ENCODE measurements at regions not wholly inside any gene's neighbourhood (a gene's known extent, or its start where the extent isn't known, plus 50 kb on each side); places are given as distances from the start of the nearest gene placed in this dataset.

- no peak for DNase-seq (ENCODE audit: low spot score)
- no peak overlapping the region for H3K27ac ChIP-seq (ENCODE audit: low read depth, low read length, poor library complexity, severe bottlenecking)
- ChIA-PET POLR2A (interaction anchor here (0.6 kb wide), 1 partner anchor 12 kb away, joined by 3 read pairs; no protein-coding TSS in a partner anchor), CTCF (ENCODE audit: unreplicated experiment) (no interaction called here)
- H2AFZ ChIP-seq (ENCODE audit: low read length) = no peak overlapping the region
- H3K36me3 ChIP-seq (ENCODE audit: insufficient read depth, low read length) = no peaks in the 10 kb centered on the region
- H3K79me2 ChIP-seq (ENCODE audit: insufficient read depth, low read depth, low read length) = no peaks in the 10 kb centered on the region
- no TSS peak for BruUV-seq (replicated peaks)
- no peak overlapping the region for H3K4me2 ChIP-seq (ENCODE audit: low read length)
- H3K4me3 ChIP-seq (ENCODE audit: low read depth, low read length, poor library complexity, severe bottlenecking) = no peak overlapping the region
- no peaks in the 10 kb centered on the region for H3K9me2 ChIP-seq (ENCODE audit: insufficient read depth, low read length)
- H4K20me1 ChIP-seq (ENCODE audit: insufficient read depth, low read length) = no peaks in the 10 kb centered on the region
- intact Hi-C loops (cut with micrococcal nuclease; ENCODE audit: unreplicated experiment) = no loop called here
- H3K4me1 ChIP-seq (ENCODE audit: insufficient read depth, low read length, poor library complexity, severe bottlenecking) = peaks cover under 1% of the 10 kb centered on the region
- no peaks in the 10 kb centered on the region for H3K9me3 ChIP-seq (ENCODE audit: low read length)
- no peak for TF ChIP-seq EZH2phosphoT487 (IDR thresholded peaks at IDR 0.05; ENCODE audit: borderline replicate concordance, low read depth, low read length)
- TF ChIP-seq CTCF (conservative IDR thresholded peaks at IDR 0.05; ENCODE audit: low read length) = no peak
Measured at GRCh38 chr13:40220299-40220935, 446.0 kb downstream of the FOXO1 start.

GRCh38 chr13:40221131-40221459, 445.3 kb downstream of the FOXO1 start:
- DNase-seq (ENCODE audit: low spot score) = no peak
- Histone ChIP-seq H3K9me3 (ENCODE audit: low read length) (no peaks in the 10 kb centered on the region), H3K27ac (ENCODE audit: low read depth, low read length, poor library complexity, severe bottlenecking) (no peak overlapping the region), H3K4me2 (ENCODE audit: low read length) (no peak overlapping the region), H3K4me3 (ENCODE audit: low read depth, low read length, poor library complexity, severe bottlenecking) (no peak overlapping the region), H3K4me1 (ENCODE audit: insufficient read depth, low read length, poor library complexity, severe bottlenecking) (no peaks in the 10 kb centered on the region), H3K9me2 (ENCODE audit: insufficient read depth, low read length) (no peaks in the 10 kb centered on the region), H3K36me3 (ENCODE audit: insufficient read depth, low read length) (no peaks in the 10 kb centered on the region), H3K79me2 (ENCODE audit: insufficient read depth, low read depth, low read length) (no peaks in the 10 kb centered on the region), H4K20me1 (ENCODE audit: insufficient read depth, low read length) (no peaks in the 10 kb centered on the region), H2AFZ (ENCODE audit: low read length) (no peak overlapping the region)
- CTCF ChIA-PET (ENCODE audit: unreplicated experiment) = no interaction called here
- no peak for TF ChIP-seq CTCF (conservative IDR thresholded peaks at IDR 0.05; ENCODE audit: low read length)
- TF ChIP-seq EZH2phosphoT487 (IDR thresholded peaks at IDR 0.05; ENCODE audit: borderline replicate concordance, low read depth, low read length) = no peak
- no TSS peak for BruUV-seq (replicated peaks)
- POLR2A ChIA-PET = no interaction called here
- intact Hi-C loops (cut with micrococcal nuclease; ENCODE audit: unreplicated experiment) = no loop called here

GRCh38 chr13:40221460-40222201, 444.8 kb downstream of the FOXO1 start:
- Histone ChIP-seq H3K4me3 (ENCODE audit: low read depth, low read length, poor library complexity, severe bottlenecking) (no peak overlapping the region), H3K9me2 (ENCODE audit: insufficient read depth, low read length) (no peaks in the 10 kb centered on the region), H3K27ac (ENCODE audit: low read depth, low read length, poor library complexity, severe bottlenecking) (no peak overlapping the region), H3K79me2 (ENCODE audit: insufficient read depth, low read depth, low read length) (no peaks in the 10 kb centered on the region), H3K4me1 (ENCODE audit: insufficient read depth, low read length, poor library complexity, severe bottlenecking) (no peaks in the 10 kb centered on the region), H3K4me2 (ENCODE audit: low read length) (no peak overlapping the region), H2AFZ (ENCODE audit: low read length) (no peak overlapping the region), H4K20me1 (ENCODE audit: insufficient read depth, low read length) (no peaks in the 10 kb centered on the region), H3K9me3 (ENCODE audit: low read length) (no peaks in the 10 kb centered on the region), H3K36me3 (ENCODE audit: insufficient read depth, low read length) (no peaks in the 10 kb centered on the region)
- BruUV-seq (replicated peaks) = no TSS peak
- TF ChIP-seq CTCF (conservative IDR thresholded peaks at IDR 0.05; ENCODE audit: low read length) (no peak), EZH2phosphoT487 (IDR thresholded peaks at IDR 0.05; ENCODE audit: borderline replicate concordance, low read depth, low read length) (no peak)
- POLR2A ChIA-PET = no interaction called here
- DNase-seq (ENCODE audit: low spot score) = no peak
- intact Hi-C loops (cut with micrococcal nuclease; ENCODE audit: unreplicated experiment) = no loop called here
- CTCF ChIA-PET (ENCODE audit: unreplicated experiment) = no interaction called here
